ENCODE measurements at regions not wholly inside any gene's neighbourhood (a gene's known extent, or its start where the extent isn't known, plus 50 kb on each side); places are given as distances from the start of the nearest gene placed in this dataset.
"Not testable (repeated sequence)": the region's sequence is repeated elsewhere in the genome, so short reads cannot be mapped to it uniquely, and the experiment has no call there.

DNA sequence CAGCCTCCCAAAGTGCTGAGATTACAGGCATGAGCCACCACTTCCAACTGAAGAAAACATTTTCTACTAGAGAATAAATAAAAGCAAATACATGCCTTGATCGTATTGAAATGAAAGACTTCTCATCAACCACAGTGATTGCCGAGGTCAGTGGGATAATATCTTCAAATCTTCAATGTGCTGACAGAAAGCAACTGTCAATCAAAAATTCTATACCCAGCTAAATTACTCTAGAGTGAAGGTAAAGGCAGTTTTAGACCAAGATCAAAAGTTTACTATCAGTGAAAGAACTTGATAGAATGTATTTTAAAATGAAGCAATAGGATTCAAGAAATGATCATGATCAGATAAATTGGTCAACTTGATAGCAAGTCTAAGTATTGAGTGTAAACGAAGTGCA is 130.6 kb downstream of the BRD1 start:
- no peak for DNase-seq (ENCODE audit: low read depth)

GRCh38 chr22:49694462-49695260 is 133.0 kb downstream of the BRD1 start:
- no peak for DNase-seq (ENCODE audit: low read depth)

- DNase-seq (ENCODE audit: low read depth) = no peak
Measured at GRCh38 chr22:49693848-49694247, 133.8 kb downstream of the BRD1 start.

GRCh38 chr22:49693416-49693815 is 134.3 kb downstream of the BRD1 start:
- DNase-seq (ENCODE audit: low read depth) = no peak

DNA sequence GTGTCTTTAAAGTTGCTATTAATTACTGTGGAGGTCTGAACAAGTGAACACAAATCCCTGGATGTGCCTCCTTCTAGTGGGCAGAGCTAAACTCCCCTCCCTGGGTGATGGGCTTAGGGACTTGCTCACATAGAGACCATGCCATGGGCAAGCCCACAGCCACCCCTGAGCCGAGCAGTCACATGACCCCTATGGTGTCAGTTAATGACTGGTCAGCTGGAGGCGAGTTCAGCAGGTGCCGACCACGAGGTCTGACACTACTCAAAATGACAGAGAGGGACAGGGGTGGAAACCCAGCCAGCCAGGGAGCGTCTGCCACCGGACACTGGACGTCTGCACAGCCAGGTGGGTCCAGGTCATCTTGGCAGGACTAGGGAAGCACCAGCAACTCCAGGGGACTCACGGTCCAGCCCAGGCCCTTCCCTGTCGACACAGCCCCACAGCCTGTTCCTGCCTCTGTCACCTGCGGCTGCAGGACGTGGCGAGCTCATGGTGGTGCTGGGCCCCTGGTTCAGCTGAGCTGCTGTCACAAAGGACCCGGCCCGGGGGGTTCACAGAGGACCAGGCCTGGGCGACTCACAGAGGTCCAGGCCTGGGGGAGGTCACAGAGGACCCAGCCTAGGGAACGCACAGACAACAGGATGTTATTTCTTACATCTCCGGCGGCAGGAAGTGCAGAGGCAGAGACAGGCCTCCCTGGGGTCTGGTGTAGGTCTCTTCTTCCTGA is 135.0 kb downstream of the BRD1 start:
- no peak for DNase-seq (ENCODE audit: low read depth)

DNA sequence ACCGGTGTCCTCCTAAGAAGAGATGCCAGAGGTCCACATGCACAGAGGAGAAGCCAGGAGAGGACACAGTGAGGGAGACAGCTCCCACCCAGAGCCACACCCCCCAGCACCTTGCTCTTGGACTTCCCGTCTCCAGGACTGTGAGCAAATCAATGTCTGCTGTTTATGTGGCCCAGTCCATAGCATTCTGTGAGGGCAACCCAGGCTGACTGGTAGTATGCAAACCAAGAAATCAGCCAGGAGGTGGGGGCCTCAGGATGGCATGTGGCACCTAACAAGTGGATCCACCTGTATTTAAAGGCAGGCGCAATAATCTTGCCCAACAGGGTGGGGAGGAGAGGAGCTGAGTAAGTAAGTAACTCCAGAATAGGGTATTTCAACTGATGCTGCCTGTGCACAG is 136.4 kb downstream of the BRD1 start:
- DNase-seq (ENCODE audit: low read depth) = no peak

- no peak for DNase-seq (ENCODE audit: low read depth)
Measured at GRCh38 chr22:49690454-49690853, 137.2 kb downstream of the BRD1 start.

- DNase-seq (ENCODE audit: low read depth) = no peak
Measured at GRCh38 chr22:49689858-49690257, 137.8 kb downstream of the BRD1 start.

- DNase-seq (ENCODE audit: low read depth) = no peak
Measured at GRCh38 chr22:49689255-49689770, 138.4 kb downstream of the BRD1 start.

DNA sequence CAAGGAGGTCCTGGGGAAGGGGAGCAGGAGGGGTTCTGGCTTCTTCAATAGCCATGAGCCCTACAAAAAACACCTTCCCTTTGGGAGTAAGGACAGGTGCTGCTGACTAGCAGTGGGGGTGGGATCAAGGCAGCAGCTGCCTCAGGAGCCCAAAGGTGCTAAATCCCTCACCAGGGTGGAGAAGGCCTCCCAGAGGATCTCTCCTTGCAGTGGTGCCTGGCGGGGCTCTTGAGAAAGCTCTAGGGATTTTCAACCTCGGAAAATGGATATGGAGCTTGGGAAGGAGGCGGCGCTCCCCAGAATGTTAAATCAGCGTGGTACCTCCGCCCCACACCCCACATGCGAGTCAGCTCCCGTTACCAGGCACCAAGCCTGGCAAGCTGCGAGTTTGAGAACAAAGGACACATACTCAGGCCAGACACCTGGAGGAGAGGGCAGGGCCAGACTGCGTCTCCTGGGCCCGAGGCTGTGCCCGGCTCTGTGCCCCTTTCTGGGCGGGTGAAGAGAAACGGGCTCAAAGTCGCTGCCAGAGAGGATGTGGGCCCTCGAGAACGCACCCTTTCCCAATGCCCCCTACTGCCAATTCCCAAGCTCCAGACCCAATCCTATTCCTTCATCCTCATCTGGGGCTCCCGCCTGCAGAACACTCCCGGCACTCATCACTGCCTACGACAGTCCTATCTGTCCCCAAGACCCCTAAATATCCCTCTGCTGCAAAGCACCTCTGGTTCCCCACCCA is 139.0 kb downstream of the BRD1 start:
- DNase-seq (ENCODE audit: low read depth) = no peak

DNA sequence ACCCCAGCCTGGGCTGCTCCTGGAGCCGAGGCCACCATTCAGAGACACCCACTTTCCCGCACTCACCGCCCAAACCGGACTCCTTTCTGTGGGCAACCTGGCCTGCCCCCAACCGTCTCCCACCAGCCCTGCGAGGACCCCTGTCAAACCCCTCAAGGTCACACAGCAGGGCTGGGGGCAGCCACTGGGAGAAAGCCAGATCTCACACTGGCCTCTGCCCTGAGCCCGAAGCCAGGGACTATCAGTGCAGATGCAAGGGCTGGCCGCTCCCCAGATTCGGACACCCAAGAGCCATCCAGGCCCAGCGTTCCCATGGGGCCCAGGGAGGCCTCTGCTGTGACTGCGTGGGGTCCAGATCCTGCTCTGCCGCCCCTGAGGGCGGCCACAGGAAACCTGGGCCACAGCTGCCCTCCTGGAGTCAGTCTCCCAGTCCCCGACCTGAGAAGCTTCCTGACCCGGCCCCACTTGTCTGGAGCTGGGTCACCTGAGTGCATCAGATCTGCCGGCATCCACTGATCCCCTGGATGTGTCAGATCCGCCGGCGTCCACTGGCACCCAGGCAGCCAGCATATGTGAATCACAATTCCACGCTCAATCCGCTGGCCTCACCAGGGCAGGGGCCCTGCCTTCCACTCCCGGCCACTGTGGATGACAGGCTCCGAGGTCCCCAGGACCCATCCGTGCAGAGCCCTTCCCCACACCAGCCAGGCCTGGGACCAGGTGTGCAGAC is 139.7 kb downstream of the BRD1 start:
- no peak for DNase-seq (ENCODE audit: low read depth)

- no peak for DNase-seq (ENCODE audit: low read depth)
Measured at GRCh38 chr22:49687333-49687732, 140.3 kb downstream of the BRD1 start.

DNA sequence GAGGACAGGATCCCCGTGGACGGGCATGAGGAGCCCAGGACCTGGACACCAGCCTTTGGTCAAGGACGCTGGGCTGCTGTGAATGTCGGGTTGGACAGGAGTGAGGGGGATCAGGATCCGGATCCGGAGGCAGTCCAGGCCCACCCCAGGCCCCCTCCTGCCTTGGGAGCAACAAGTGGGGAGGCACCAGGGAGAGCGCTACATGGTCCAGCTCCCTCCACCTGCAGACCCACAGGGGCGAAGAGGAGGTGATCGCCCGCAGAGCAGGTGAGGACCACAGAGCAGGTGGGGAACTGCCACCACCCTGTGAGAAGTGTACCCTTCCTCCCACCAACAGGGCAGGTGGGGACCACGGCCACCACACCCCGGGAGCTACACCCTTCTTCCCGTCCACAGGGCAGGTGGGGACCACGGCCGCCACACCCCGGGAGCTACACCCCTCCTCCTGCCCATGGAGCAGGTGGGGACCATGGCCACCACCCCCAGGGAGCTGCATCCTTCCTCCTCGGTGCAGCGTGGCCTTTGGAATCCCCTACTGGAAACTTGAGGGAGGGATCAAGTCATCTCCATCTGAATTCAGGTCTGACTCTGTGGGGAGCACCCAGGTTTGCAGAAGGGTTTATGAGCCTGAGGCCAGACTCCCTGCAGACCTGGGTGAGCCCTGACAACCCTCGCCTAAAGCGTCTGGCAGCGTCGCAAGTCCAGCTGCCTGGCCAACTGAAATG is 141.0 kb downstream of the BRD1 start:
- DNase-seq (ENCODE audit: low read depth) = no peak

DNA sequence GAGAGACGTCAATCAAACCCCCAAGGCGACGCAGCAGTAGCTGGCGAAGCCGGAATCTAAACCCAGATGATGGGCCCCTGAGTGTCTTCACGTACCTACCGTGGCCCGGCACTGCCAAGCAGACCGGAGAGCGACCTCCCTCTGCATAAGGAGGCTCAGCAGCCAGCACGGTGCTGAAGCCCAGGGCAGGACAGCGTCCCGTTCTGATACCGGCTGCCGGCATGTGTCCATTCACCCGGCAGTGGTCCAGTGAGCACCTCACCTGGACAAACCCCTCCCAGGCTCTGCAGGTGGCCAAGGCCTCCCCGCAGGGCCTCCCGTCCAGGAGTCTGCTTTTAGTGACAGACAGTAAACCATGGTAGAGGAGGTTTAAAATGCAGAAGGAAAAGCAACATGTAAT is 142.0 kb downstream of the BRD1 start:
- no peak for DNase-seq (ENCODE audit: low read depth)

DNA sequence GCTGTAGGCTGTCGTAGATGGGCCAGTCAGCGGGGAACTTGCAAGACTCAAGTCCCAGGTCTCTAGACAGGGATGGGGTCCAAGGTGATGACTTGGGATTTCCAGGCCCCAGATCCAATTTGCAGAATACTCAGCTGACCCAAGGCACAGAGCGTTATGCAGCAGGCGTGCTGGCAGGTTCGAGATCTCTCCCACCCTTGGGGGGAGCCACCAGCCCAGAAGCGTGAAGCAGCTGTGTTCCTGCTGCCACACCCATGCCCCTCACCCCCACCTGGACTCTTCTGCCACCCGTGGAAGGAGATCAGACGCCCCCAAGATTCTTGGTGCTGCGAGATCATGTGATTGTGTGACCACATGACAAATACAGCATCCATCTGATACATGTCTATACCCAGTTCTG is 142.6 kb downstream of the BRD1 start:
- DNase-seq (ENCODE audit: low read depth) = no peak

DNA sequence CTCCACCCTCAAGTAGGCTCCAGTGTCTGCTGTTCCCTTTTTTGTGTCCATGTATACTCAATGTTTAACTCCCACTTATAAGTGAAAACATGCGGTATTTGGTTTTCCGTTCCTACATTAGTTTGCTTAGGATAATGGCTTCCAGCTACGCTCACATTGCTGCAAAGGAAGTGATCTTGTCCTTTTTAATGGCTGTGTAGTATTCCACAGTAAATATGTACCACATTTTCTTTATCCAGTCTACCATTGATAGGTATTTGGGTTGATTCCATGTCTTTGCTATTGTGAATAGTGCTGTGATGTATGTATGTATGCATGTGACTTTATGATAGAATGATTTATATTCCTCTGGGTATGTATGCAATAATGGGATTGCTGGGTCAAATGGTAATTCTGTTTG is 144.6 kb downstream of the BRD1 start:
- no peak for DNase-seq (ENCODE audit: low read depth)

GRCh38 chr22:49680819-49681218 is 146.9 kb downstream of the BRD1 start:
- DNase-seq (ENCODE audit: low read depth) = not testable (repeated sequence)

DNA sequence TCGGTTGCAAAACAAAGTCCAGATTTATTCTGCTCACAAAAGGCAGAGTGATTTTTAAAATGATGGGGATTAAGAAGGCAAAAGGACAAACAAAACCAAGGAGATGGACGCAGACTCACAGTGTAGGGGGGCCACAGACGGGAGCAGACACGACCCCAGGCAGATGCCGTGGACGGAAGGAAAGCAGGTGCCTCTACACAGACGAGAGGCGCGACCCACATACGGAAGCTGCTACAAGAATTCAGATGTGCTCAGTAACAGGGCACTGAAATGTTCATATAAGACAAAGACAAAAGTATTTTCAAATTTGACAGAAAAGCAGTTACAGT is 148.9 kb downstream of the BRD1 start:
- no peak for DNase-seq (ENCODE audit: low read depth)

DNA sequence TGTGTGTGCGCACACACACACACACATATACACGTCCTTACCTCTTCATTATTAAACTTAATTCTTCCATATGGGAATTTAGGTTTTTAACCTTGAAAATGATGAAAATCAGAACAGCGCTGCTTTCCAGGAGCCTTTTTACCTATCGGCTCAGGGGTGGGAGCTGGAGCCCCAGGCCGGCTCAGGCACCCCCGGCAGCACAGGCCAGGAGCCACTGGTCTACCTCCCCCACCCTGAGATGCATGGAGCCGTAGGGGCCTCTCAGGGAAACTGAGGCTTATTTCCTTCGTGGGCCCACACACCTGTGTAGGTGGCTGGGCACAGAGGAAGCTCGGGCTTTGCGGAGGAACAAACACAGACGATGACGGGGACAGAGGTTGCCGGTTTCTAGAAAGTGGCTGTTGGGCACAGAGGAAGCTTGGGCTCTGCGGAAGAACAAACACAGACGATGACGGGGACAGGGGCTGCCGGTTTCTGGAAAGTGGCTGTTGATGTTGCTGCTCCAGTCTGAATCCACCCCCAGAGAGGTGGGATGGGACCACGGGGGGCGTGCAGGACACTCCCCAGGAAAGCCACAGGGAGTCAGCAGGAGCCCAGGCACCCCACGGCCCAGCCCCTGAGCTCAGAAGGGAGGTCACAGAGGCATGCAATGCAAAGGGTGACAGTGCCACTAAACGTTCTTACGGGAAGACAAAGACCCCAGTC is 149.4 kb downstream of the BRD1 start:
- DNase-seq (ENCODE audit: low read depth) = no peak

- no peak for DNase-seq (ENCODE audit: low read depth)
Measured at GRCh38 chr22:49677495-49677889, 150.2 kb downstream of the BRD1 start.

Measured in GM04503 (cell line).